ENCODE measurements at regions not wholly inside any gene's neighbourhood (a gene's known extent, or its start where the extent isn't known, plus 50 kb on each side); places are given as distances from the start of the nearest gene placed in this dataset.
A peak's percentile ranks its signal among the peaks of the same experiment; 100 is the strongest.

DNA sequence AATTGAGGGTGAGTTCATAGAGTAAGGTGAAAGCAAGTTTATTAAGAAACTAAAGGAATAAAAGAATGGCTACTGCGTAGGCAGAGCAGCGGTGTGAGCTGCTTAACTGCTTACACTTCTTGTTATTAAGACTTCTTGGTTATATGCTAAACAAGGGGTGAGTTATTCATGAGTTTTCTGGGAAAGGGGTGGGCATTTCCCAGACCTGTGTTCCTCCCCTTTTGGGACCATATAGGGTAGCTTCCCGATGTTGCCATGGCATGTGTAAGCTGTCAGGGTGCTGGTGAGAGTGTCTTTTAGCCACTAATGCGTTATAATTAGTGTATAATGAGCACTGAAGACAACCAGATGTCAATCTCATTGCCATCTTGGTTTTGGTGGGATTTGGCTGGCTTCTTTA lies 126.5 kb downstream of the ARSF start:
- Histone ChIP-seq H3K4me3 (no peak overlapping the region), H3K4me1 (ENCODE audit: insufficient read depth) (no peaks in the 10 kb centered on the region), H4K20me1 (ENCODE audit: insufficient read depth) (no peaks in the 10 kb centered on the region), H3K27me3 (replicated peaks; ENCODE audit: insufficient read depth) (no peaks in the 10 kb centered on the region), H3K79me2 (ENCODE audit: insufficient read depth) (no peaks in the 10 kb centered on the region), H3K9ac (no peak overlapping the region), H3K4me2 (ENCODE audit: unreplicated experiment) (no peak overlapping the region), H2AFZ (no peak overlapping the region), H3K36me3 (ENCODE audit: low read depth) (no peaks in the 10 kb centered on the region), H3K9me2 (ENCODE audit: insufficient read depth) (no peaks in the 10 kb centered on the region), H3K27ac (no peak overlapping the region), H3K9me3 (ENCODE audit: low read depth) (no peaks in the 10 kb centered on the region), H3F3A (ENCODE audit: insufficient read depth) (no peaks in the 10 kb centered on the region)
- no peak for TF ChIP-seq EZH2 (IDR thresholded peaks at IDR 0.05; ENCODE audit: insufficient read depth, poor library complexity, severe bottlenecking)
- no peak for TF ChIP-seq EZH2phosphoT487 (IDR thresholded peaks at IDR 0.05; ENCODE audit: insufficient read depth, low read depth)
- DNase-seq = no peak
- in situ Hi-C loops (cut with MboI) = no loop called here
- 91 to 95% methylated on average over 4 of the region's 4 CpGs for WGBS, 2 experiments (ENCODE audit: low coverage in 1 of 2, low lambda C conversion rate in 2 of 2, missing lambda C conversion rate in 2 of 2)

DNA sequence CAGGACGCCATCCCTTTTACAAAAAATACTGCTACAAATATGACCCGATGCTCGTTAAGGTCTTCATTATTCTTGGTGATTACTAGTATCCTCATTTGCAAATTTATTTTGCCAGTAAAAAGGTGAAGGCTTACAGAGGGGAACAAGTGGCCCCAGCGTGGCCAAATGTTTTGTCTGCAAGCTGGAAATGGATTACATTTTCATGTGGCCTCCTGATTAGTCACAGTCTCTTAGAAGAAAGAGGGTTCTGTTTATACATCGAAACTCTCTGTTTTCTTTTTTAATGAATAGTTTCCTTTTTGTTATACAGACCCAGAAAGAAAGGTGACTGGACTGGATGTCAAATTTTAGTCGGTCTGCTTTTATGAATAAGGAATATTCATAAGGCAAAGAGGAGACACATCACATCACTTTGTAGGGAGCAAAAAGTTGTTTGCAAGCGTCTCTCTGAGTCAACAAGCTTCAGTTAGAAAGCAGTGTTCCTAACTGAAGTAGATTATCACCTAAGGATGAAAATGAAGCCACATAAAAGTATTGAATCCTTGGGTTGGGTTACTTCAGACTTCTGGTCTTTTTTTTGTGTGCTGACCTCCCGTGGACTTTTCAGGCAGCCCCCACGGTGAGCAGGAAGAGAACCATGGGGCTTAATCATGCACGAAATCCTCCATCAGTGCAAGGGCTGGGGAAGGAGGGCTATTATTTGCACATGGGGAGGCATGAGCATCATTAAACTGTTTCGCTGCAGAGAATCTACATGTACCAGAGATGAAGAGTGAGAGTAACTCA lies 125.6 kb downstream of the ARSF start:
- H3K27me3 ChIP-seq (replicated peaks; ENCODE audit: insufficient read depth) = no peaks in the 10 kb centered on the region
- H2AFZ ChIP-seq = no peak overlapping the region
- DNase-seq = peak; percentile 14
- no peak overlapping the region for H3K9ac ChIP-seq
- H3K27ac ChIP-seq = no peak overlapping the region
- in situ Hi-C loops (cut with MboI) = no loop called here
- no peaks in the 10 kb centered on the region for H3K36me3 ChIP-seq (ENCODE audit: low read depth)
- no peak for TF ChIP-seq EZH2phosphoT487 (IDR thresholded peaks at IDR 0.05; ENCODE audit: insufficient read depth, low read depth)
- TF ChIP-seq EZH2 (IDR thresholded peaks at IDR 0.05; ENCODE audit: insufficient read depth, poor library complexity, severe bottlenecking) = no peak
- H3K9me2 ChIP-seq (ENCODE audit: insufficient read depth) = no peaks in the 10 kb centered on the region
- WGBS, 2 experiments (ENCODE audit: low coverage in 1 of 2, low lambda C conversion rate in 2 of 2, missing lambda C conversion rate in 2 of 2) = 66 to 68% methylated on average over 11 of the region's 11 CpGs
- H3K79me2 ChIP-seq (ENCODE audit: insufficient read depth) = no peaks in the 10 kb centered on the region
- no peaks in the 10 kb centered on the region for H4K20me1 ChIP-seq (ENCODE audit: insufficient read depth)
- H3K4me1 ChIP-seq (ENCODE audit: insufficient read depth) = no peaks in the 10 kb centered on the region; the same call in 1 of the 2 replicates
- H3K4me2 ChIP-seq (ENCODE audit: unreplicated experiment) = peak overlapping the region; percentile 53
- H3K9me3 ChIP-seq (ENCODE audit: low read depth) = no peaks in the 10 kb centered on the region
- H3F3A ChIP-seq (ENCODE audit: insufficient read depth) = peaks cover 7% of the 10 kb centered on the region; the same call in 1 of the 2 replicates
- no peak overlapping the region for H3K4me3 ChIP-seq

DNA sequence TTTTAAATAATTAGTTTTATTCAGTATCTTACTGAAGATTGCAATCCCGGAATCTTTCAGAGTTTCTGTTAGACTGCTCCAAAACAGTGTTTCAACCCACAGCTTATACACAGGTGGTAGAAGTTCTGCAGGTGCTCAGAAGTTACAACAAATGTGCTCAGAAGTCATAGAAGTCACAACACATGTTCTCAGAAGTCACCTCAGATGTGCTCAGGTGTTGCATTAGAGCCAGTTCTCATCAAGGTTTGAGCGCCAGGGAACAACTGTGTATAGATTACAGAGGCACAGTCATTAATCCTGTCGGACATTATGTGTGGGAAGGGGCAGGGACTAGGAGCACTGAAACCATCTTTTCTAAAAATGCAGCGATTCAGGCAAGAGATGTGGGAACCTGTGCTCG lies 124.5 kb downstream of the ARSF start:
- in situ Hi-C loops (cut with MboI) = no loop called here
- no peak overlapping the region for H2AFZ ChIP-seq
- 86 to 88% methylated on average over 5 of the region's 5 CpGs for WGBS, 2 experiments (ENCODE audit: low coverage in 1 of 2, low lambda C conversion rate in 2 of 2, missing lambda C conversion rate in 2 of 2)

More for the DNA sequence above, 124.5 kb downstream of the ARSF start:
- no peak overlapping the region for H3K27ac ChIP-seq
- H3K27me3 ChIP-seq (replicated peaks; ENCODE audit: insufficient read depth) = no peaks in the 10 kb centered on the region
- H3K9ac ChIP-seq = no peak overlapping the region
- no peaks in the 10 kb centered on the region for H3K9me3 ChIP-seq (ENCODE audit: low read depth)
- DNase-seq = no peak
- no peaks in the 10 kb centered on the region for H3K36me3 ChIP-seq (ENCODE audit: low read depth)
- no peaks in the 10 kb centered on the region for H4K20me1 ChIP-seq (ENCODE audit: insufficient read depth)
- H3K9me2 ChIP-seq (ENCODE audit: insufficient read depth) = no peaks in the 10 kb centered on the region
- H3K4me3 ChIP-seq = no peak overlapping the region
- TF ChIP-seq EZH2phosphoT487 (IDR thresholded peaks at IDR 0.05; ENCODE audit: insufficient read depth, low read depth) (no peak), EZH2 (IDR thresholded peaks at IDR 0.05; ENCODE audit: insufficient read depth, poor library complexity, severe bottlenecking) (no peak)
- H3F3A ChIP-seq (ENCODE audit: insufficient read depth) = peaks cover 16% of the 10 kb centered on the region; the same call in 1 of the 2 replicates
- no peak overlapping the region for H3K4me2 ChIP-seq (ENCODE audit: unreplicated experiment)
- H3K4me1 ChIP-seq (ENCODE audit: insufficient read depth) = peaks cover 8% of the 10 kb centered on the region
- H3K79me2 ChIP-seq (ENCODE audit: insufficient read depth) = no peaks in the 10 kb centered on the region

All from GM23248 (cell line).